ENCODE measurements at regions not wholly inside any gene's neighbourhood (a gene's known extent, or its start where the extent isn't known, plus 50 kb on each side); places are given as distances from the start of the nearest gene placed in this dataset.

GRCh38 chr4:15299627-15300026 lies 128.2 kb upstream of the C1QTNF7 start:
- TF ChIP-seq POLR2AphosphoS5 (IDR thresholded peaks at IDR 0.05) (no peak), CTCF (IDR thresholded peaks at IDR 0.05 in 8 of 11, conservative IDR thresholded peaks at IDR 0.05 in 3 of 11) (no peak), POLR2A (IDR thresholded peaks at IDR 0.05) (no peak)
